Neuronal stem cell (in vitro differentiated cells): ENCODE measurements at regions not wholly inside any gene's neighbourhood (a gene's known extent, or its start where the extent isn't known, plus 50 kb on each side); places are given as distances from the start of the nearest gene placed in this dataset.
"Not testable (repeated sequence)": the region's sequence is repeated elsewhere in the genome, so short reads cannot be mapped to it uniquely, and the experiment has no call there.

ENCODE experiments used
- DNase-seq: peaks from one replicate; pipeline ENCODE4 v3.0.0-alpha.2; 2013; ENCODE audit warnings: low spot score
- H2AFZ ChIP-seq: one replicate; pipeline ENCODE4 v1.6.1; 2013; ENCODE audit warnings: mild to moderate bottlenecking, low read length, inconsistent platforms
- H2AK5ac ChIP-seq: 2 replicates; pipeline ENCODE4 v1.6.1; 2013; ENCODE audit warnings: low read depth, mild to moderate bottlenecking, inconsistent platforms, low read length, moderate library complexity, mixed read lengths
- H2BK120ac ChIP-seq: 2 replicates; pipeline ENCODE4 v1.6.1; 2013; ENCODE audit warnings: low read depth, mild to moderate bottlenecking, inconsistent platforms, low read length, moderate library complexity, mixed read lengths
- H2BK12ac ChIP-seq: one replicate; pipeline ENCODE4 v1.6.1; 2013; ENCODE audit warnings: low read length, inconsistent platforms
- H2BK15ac ChIP-seq: 2 replicates; pipeline ENCODE4 v1.6.1; 2013; ENCODE audit warnings: mild to moderate bottlenecking, low read length, inconsistent platforms, mixed read lengths
- H2BK5ac ChIP-seq: one replicate; pipeline ENCODE4 v1.6.1; 2013; ENCODE audit warnings: inconsistent platforms, mild to moderate bottlenecking, low read length, moderate library complexity
- H3K14ac ChIP-seq: one replicate; pipeline ENCODE4 v1.6.1; 2013; ENCODE audit warnings: low read length, inconsistent platforms
- H3K18ac ChIP-seq: 2 replicates; pipeline ENCODE4 v1.6.1; 2013; ENCODE audit warnings: low read length, inconsistent platforms
- H3K23ac ChIP-seq: 2 replicates; pipeline ENCODE4 v1.6.1; 2013; ENCODE audit warnings: low read depth, mild to moderate bottlenecking, mixed read lengths, low read length, inconsistent platforms; ENCODE audit not compliant: poor library complexity
- H3K27ac ChIP-seq: replicated peaks from 3 replicates; pipeline ENCODE4 v1.5.1; 2013; ENCODE audit warnings: low read length, inconsistent platforms
- H3K27me3 ChIP-seq, 3 experiments: 2 replicates each; pipeline ENCODE4 v1.6.1; 2013; ENCODE audit warnings: low read length in 3 of 3, mild to moderate bottlenecking in 2 of 3, inconsistent platforms in 1 of 3, low read depth in 1 of 3, mixed read lengths in 1 of 3, moderate library complexity in 1 of 3; ENCODE audit not compliant: control insufficient read depth in 3 of 3, insufficient read depth in 3 of 3
- H3K36me3 ChIP-seq, 2 donors: replicated peaks in 1 of 2; 2 replicates each; pipeline ENCODE4 v1.6.1; 2013; ENCODE audit warnings: low read length in 2 of 2; ENCODE audit not compliant: control insufficient read depth in 2 of 2, insufficient read depth in 2 of 2
- H3K4ac ChIP-seq: 2 replicates; pipeline ENCODE4 v1.6.1; 2013; ENCODE audit warnings: inconsistent platforms, mild to moderate bottlenecking, low read length, moderate library complexity
- H3K4me1 ChIP-seq, 2 donors: 1 replicate in 1 of 2; 2 replicates in 1 of 2; pipeline ENCODE4 v1.6.1; 2013; ENCODE audit warnings: low read length in 2 of 2, low read depth in 1 of 2; ENCODE audit not compliant: control insufficient read depth in 2 of 2, insufficient read depth in 1 of 2
- H3K4me2 ChIP-seq: one replicate; pipeline ENCODE4 v1.6.1; 2013; ENCODE audit warnings: mild to moderate bottlenecking, low read length, inconsistent platforms; ENCODE audit not compliant: insufficient read depth, poor library complexity, severe bottlenecking
- H3K4me3 ChIP-seq, 2 donors: 2 replicates each; pipeline ENCODE4 v1.5.1; 2013; ENCODE audit warnings: low read length in 2 of 2, mild to moderate bottlenecking in 2 of 2, inconsistent platforms in 1 of 2, moderate library complexity in 1 of 2
- H3K79me1 ChIP-seq: one replicate; pipeline ENCODE4 v1.6.1; 2013; ENCODE audit warnings: low read depth, mild to moderate bottlenecking, inconsistent platforms, low read length, moderate library complexity
- H3K9ac ChIP-seq: one replicate; pipeline ENCODE4 v1.6.1; 2013; ENCODE audit warnings: mild to moderate bottlenecking, low read depth, low read length, inconsistent platforms; ENCODE audit not compliant: poor library complexity
- H3K9me3 ChIP-seq, 2 donors: replicated peaks in 1 of 2; 2 replicates each; pipeline versions ENCODE3 to v1.6.1; 2013; ENCODE audit warnings: low read length in 2 of 2, mild to moderate bottlenecking in 2 of 2, inconsistent platforms in 1 of 2, low read depth in 1 of 2, mixed read lengths in 1 of 2, moderate library complexity in 1 of 2; ENCODE audit not compliant: control insufficient read depth in 2 of 2, insufficient read depth in 1 of 2
- H4K8ac ChIP-seq: one replicate; pipeline ENCODE4 v1.6.1; 2013; ENCODE audit warnings: low read depth, mild to moderate bottlenecking, inconsistent platforms, low read length, moderate library complexity
- H4K91ac ChIP-seq: one replicate; pipeline ENCODE4 v1.6.1; 2013; ENCODE audit warnings: low read length, low read depth, mild to moderate bottlenecking, inconsistent platforms; ENCODE audit not compliant: poor library complexity
- WGBS, 2 donors: extraction: QIAGEN DNeasy Blood & Tissue Kit; methylation state at CpG; one replicate each; pipeline ENCODE4 v1.1.7; 2013; ENCODE audit warnings: missing lambda C conversion rate in 2 of 2, mixed read lengths in 1 of 2; ENCODE audit not compliant: insufficient read length in 2 of 2, insufficient replicate concordance in 1 of 2; ENCODE audit errors: extremely low coverage in 2 of 2; 5-methylcytosine and 5-hydroxymethylcytosine counted together

DNA sequence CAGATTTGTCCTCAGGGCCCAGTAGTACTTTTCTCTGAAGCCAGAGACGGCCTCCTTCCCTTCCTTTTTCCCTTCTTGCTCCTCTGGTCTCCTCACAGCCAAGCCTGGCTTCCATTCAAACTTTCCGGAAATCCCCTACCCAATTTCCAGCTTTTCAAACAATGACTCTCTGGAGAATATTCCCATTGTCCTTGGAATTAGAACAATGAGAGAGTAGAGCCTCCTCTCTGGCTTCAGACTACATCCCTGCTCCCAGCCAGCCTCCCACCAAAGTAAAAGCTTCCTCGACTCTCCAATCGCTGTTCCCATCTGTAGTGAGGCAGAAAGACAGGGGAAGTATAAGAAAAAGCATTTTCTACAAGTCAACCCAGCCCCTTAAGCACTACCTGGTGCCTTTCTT lies 77.7 kb upstream of the SOX13 start:
- no peak for DNase-seq
- H3K4me2 ChIP-seq, result no peak overlapping the region
- peak overlapping the region; percentile 72 for H2AFZ ChIP-seq
- H3K18ac ChIP-seq, result no peak overlapping the region
- H3K27ac ChIP-seq, result no peak overlapping the region
- no peak overlapping the region for H2BK12ac ChIP-seq
- no peaks in the 10 kb centered on the region for H3K36me3 ChIP-seq
- no peak overlapping the region for H4K8ac ChIP-seq
- H2BK120ac ChIP-seq, result no peak overlapping the region
- no peak overlapping the region for H2BK15ac ChIP-seq
- no CpG with 5 or more reads among the region's 4 CpGs for WGBS, 2 donors
- H3K4me3 ChIP-seq, result no peak overlapping the region
- H3K4me1 ChIP-seq, result peaks cover 18 to 24% of the 10 kb centered on the region in 2 donors
- H2BK5ac ChIP-seq, result no peak overlapping the region
- no peaks in the 10 kb centered on the region for H3K27me3 ChIP-seq
- no peak overlapping the region for H2AK5ac ChIP-seq
- H3K79me1 ChIP-seq, result no peaks in the 10 kb centered on the region
- H3K9ac ChIP-seq, result no peak overlapping the region
- H4K91ac ChIP-seq, result no peak overlapping the region
- H3K23ac ChIP-seq, result no peak overlapping the region
- no peak overlapping the region for H3K4ac ChIP-seq
- no peaks in the 10 kb centered on the region for H3K9me3 ChIP-seq
- no peak overlapping the region for H3K14ac ChIP-seq

DNA sequence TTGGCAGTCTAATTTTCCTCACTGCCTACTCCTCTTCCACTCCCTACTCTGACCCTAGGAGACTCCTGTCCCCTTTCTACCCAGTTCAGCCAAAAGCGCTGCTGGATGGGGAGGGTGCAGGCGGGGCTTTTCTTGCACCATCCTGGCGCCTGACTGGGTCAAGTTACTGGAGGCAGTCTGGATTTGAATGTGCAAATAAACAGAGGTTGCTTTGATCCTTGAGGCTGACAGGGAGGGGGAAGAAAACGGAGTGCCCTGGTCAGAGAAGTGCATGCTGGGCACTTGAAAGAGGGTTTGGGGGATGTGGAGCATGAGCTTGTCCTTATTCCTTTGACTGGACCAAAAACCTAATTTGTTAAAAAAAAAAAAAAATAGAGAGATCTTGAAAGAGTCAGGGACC lies 76.8 kb upstream of the SOX13 start:
- Histone ChIP-seq H3K23ac (no peak overlapping the region), H3K9me3 (no peaks in the 10 kb centered on the region), H3K4me3 (no peak overlapping the region), H4K91ac (no peak overlapping the region), H3K18ac (no peak overlapping the region), H2BK15ac (no peak overlapping the region), H3K4me1 (peaks cover 18 to 24% of the 10 kb centered on the region in 2 donors), H3K9ac (no peak overlapping the region), H3K4me2 (peak overlapping the region; percentile 21), H3K27ac (peak overlapping the region; percentile 83), H3K27me3 (no peaks in the 10 kb centered on the region), H3K14ac (no peak overlapping the region), H2AFZ (peak overlapping the region; percentile 79), H2BK12ac (no peak overlapping the region), H2AK5ac (no peak overlapping the region), H3K36me3 (no peaks in the 10 kb centered on the region), H2BK5ac (peak overlapping the region; percentile 30), H3K79me1 (no peaks in the 10 kb centered on the region), H4K8ac (no peak overlapping the region), H2BK120ac (no peak overlapping the region), H3K4ac (no peak overlapping the region)
- peak; percentile 51 for DNase-seq
- no CpG with 5 or more reads among the region's 4 CpGs for WGBS, 2 donors

GRCh38 chr1:203998571-203998970 lies 74.3 kb upstream of the SOX13 start:
- H3K4ac ChIP-seq, H4K91ac ChIP-seq, H3K79me1 ChIP-seq, H3K14ac ChIP-seq, H3K23ac ChIP-seq, H2BK15ac ChIP-seq, H3K9me3 ChIP-seq, H2BK120ac ChIP-seq, H3K4me2 ChIP-seq, H3K27ac ChIP-seq, DNase-seq, H2BK5ac ChIP-seq, H3K36me3 ChIP-seq, H3K9ac ChIP-seq, H2AFZ ChIP-seq, H3K27me3 ChIP-seq, H3K18ac ChIP-seq, H3K4me3 ChIP-seq, H2BK12ac ChIP-seq, H2AK5ac ChIP-seq, H4K8ac ChIP-seq: not testable (repeated sequence)
- peaks cover 18 to 24% of the 10 kb centered on the region in 2 donors for H3K4me1 ChIP-seq
- no CpG with 5 or more reads among the region's 5 CpGs for WGBS, 2 donors

- Histone ChIP-seq H3K4me3 (no peak overlapping the region), H3K4me1 (peaks cover 18 to 24% of the 10 kb centered on the region in 2 donors), H3K27me3 (no peaks in the 10 kb centered on the region), H3K23ac (no peak overlapping the region), H3K9ac (no peak overlapping the region), H3K36me3 (no peaks in the 10 kb centered on the region), H3K4ac (no peak overlapping the region), H4K8ac (no peak overlapping the region), H3K4me2 (no peak overlapping the region), H2BK5ac (no peak overlapping the region), H2BK15ac (no peak overlapping the region), H4K91ac (no peak overlapping the region), H3K79me1 (no peaks in the 10 kb centered on the region), H2AFZ (no peak overlapping the region), H3K9me3 (peaks cover 0 to 2% of the 10 kb centered on the region in 2 donors), H3K27ac (no peak overlapping the region), H2AK5ac (no peak overlapping the region), H3K18ac (no peak overlapping the region), H3K14ac (no peak overlapping the region), H2BK120ac (no peak overlapping the region), H2BK12ac (no peak overlapping the region)
- DNase-seq, result no peak
These were observed 73.3 kb upstream of the SOX13 start for GRCh38 chr1:203999618-204000017.
